ENCODE measurements at regions not wholly inside any gene's neighbourhood (a gene's known extent, or its start where the extent isn't known, plus 50 kb on each side); places are given as distances from the start of the nearest gene placed in this dataset.

GRCh38 chr9:16924311-16924915 lies 53.9 kb upstream of the BNC2 start (continued):
- no peak for TF ChIP-seq MAX (IDR thresholded peaks at IDR 0.05)
- no peak for TF ChIP-seq CBX5 (IDR thresholded peaks at IDR 0.05; ENCODE audit: low read depth, low read length)
- TF ChIP-seq KDM1A (IDR thresholded peaks at IDR 0.05; ENCODE audit: borderline replicate concordance, low read length) = no peak
- TF ChIP-seq CHD2 (IDR thresholded peaks at IDR 0.05; ENCODE audit: low read length) = no peak
- TF ChIP-seq NANOG (IDR thresholded peaks at IDR 0.05; ENCODE audit: insufficient read depth, low read depth, low read length, poor library complexity, severe bottlenecking) = no peak

Measured in H1 (cell line).